ENCODE measurements at regions not wholly inside any gene's neighbourhood (a gene's known extent, or its start where the extent isn't known, plus 50 kb on each side); places are given as distances from the start of the nearest gene placed in this dataset.

GRCh38 chr6:84362193-84362821 is 134.9 kb upstream of the CEP162 start:
- TF ChIP-seq ZBTB33 (IDR thresholded peaks at IDR 0.05; ENCODE audit: borderline replicate concordance, low read depth) = no peak
- TF ChIP-seq, protein P1, sequence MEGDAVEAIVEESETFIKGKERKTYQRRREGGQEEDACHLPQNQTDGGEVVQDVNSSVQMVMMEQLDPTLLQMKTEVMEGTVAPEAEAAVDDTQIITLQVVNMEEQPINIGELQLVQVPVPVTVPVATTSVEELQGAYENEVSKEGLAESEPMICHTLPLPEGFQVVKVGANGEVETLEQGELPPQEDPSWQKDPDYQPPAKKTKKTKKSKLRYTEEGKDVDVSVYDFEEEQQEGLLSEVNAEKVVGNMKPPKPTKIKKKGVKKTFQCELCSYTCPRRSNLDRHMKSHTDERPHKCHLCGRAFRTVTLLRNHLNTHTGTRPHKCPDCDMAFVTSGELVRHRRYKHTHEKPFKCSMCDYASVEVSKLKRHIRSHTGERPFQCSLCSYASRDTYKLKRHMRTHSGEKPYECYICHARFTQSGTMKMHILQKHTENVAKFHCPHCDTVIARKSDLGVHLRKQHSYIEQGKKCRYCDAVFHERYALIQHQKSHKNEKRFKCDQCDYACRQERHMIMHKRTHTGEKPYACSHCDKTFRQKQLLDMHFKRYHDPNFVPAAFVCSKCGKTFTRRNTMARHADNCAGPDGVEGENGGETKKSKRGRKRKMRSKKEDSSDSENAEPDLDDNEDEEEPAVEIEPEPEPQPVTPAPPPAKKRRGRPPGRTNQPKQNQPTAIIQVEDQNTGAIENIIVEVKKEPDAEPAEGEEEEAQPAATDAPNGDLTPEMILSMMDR (IDR thresholded peaks at IDR 0.05) = no peak
- TF ChIP-seq TAF1 (IDR thresholded peaks at IDR 0.05; ENCODE audit: borderline replicate concordance, low read depth, low read length) = no peak
- TF ChIP-seq POLR2AphosphoS5 (IDR thresholded peaks at IDR 0.05; ENCODE audit: low read depth, low read length) = no peak
- no peak for TF ChIP-seq EP300 (IDR thresholded peaks at IDR 0.05; ENCODE audit: borderline replicate concordance in 1 of 2, low read depth in 1 of 2, low read length in 1 of 2)
- TF ChIP-seq RXRA (IDR thresholded peaks at IDR 0.05; ENCODE audit: borderline replicate concordance, low read depth) = no peak
- no peak for TF ChIP-seq GABPA (IDR thresholded peaks at IDR 0.05; ENCODE audit: low read depth)
- no peak for TF ChIP-seq ELF1 (IDR thresholded peaks at IDR 0.05)
- no peak for TF ChIP-seq USF2 (IDR thresholded peaks at IDR 0.05; ENCODE audit: borderline replicate concordance, low read depth, low read length)
- TF ChIP-seq MAX (IDR thresholded peaks at IDR 0.05; ENCODE audit: low read depth) = no peak
- no peak for TF ChIP-seq YY1 (IDR thresholded peaks at IDR 0.05; ENCODE audit: low read depth)
